DND-41 (cell line): ENCODE measurements at regions not wholly inside any gene's neighbourhood (a gene's known extent, or its start where the extent isn't known, plus 50 kb on each side); places are given as distances from the start of the nearest gene placed in this dataset.

Experiments
- ATAC-seq: fragments of 200-7000 bp; cut with Tn5 transposase; 3 replicates; pipeline ENCODE4 v1.9.1; 2021; ENCODE audit warnings: low read depth; ENCODE audit not compliant: insufficient read depth
- DNase-seq: peaks from one replicate; pipeline ENCODE4 v3.0.0-alpha.2; 2020
- H2AFZ ChIP-seq: 2 replicates; pipeline ENCODE4 v1.6.0; 2012; ENCODE audit warnings: low read depth, low read length
- H3K27ac ChIP-seq: 2 replicates; pipeline ENCODE4 v1.5.1; 2012; ENCODE audit warnings: low read length, inconsistent platforms
- H3K27me3 ChIP-seq: fragments of 200-600 bp; sonication (generic); 2 replicates; pipeline ENCODE4 v1.6.0; 2012; ENCODE audit warnings: low read length, mild to moderate bottlenecking, inconsistent platforms; ENCODE audit not compliant: insufficient read depth, poor library complexity
- H3K36me3 ChIP-seq: 2 replicates; pipeline ENCODE4 v1.5.1; 2012; ENCODE audit warnings: low read length, inconsistent platforms; ENCODE audit not compliant: insufficient read depth
- H3K4me1 ChIP-seq: 2 replicates; pipeline ENCODE4 v1.5.1; 2012; ENCODE audit warnings: mild to moderate bottlenecking, low read length; ENCODE audit not compliant: insufficient read depth
- H3K4me2 ChIP-seq: 2 replicates; pipeline ENCODE4 v1.6.0; 2012; ENCODE audit warnings: mild to moderate bottlenecking, moderate library complexity, low read length, inconsistent platforms; ENCODE audit not compliant: insufficient read depth
- H3K4me3 ChIP-seq, 2 experiments: fragments of 200-600 bp in 1 of 2; shearing (Covaris generic) in 1 of 2; 2 replicates each; pipeline ENCODE4 v1.5.1; 2012 to 2016; ENCODE audit warnings: inconsistent platforms in 2 of 2, low read length in 2 of 2, mild to moderate bottlenecking in 2 of 2, low read depth in 1 of 2, moderate library complexity in 1 of 2
- H3K79me2 ChIP-seq: 2 replicates; pipeline ENCODE4 v1.6.0; 2012; ENCODE audit warnings: low read length, inconsistent platforms; ENCODE audit not compliant: insufficient read depth
- H3K9ac ChIP-seq: 2 replicates; pipeline ENCODE4 v1.6.0; 2012; ENCODE audit warnings: low read depth, mild to moderate bottlenecking, inconsistent platforms, low read length, moderate library complexity
- H3K9me3 ChIP-seq: 2 replicates; pipeline ENCODE4 v1.5.1; 2012; ENCODE audit warnings: low read length, moderate library complexity, mild to moderate bottlenecking, inconsistent platforms; ENCODE audit not compliant: insufficient read depth, severe bottlenecking
- H4K20me1 ChIP-seq: 2 replicates; pipeline ENCODE4 v1.6.0; 2012; ENCODE audit warnings: low read length; ENCODE audit not compliant: insufficient read depth
- EZH2 ChIP-seq: IDR thresholded peaks from 3 replicates; pipeline ENCODE4 v1.6.1; 2012; ENCODE audit warnings: borderline replicate concordance, low read depth, mild to moderate bottlenecking, moderate library complexity, low read length, inconsistent platforms; ENCODE audit not compliant: severe bottlenecking
- TF ChIP-seq, protein P1 (sequence below): IDR thresholded peaks from 2 replicates; pipeline ENCODE4 v1.5.1; 2012; ENCODE audit warnings: borderline replicate concordance, low read length, moderate library complexity, mild to moderate bottlenecking; ENCODE audit not compliant: poor library complexity, severe bottlenecking; ENCODE audit errors: extremely low read depth

DNA sequence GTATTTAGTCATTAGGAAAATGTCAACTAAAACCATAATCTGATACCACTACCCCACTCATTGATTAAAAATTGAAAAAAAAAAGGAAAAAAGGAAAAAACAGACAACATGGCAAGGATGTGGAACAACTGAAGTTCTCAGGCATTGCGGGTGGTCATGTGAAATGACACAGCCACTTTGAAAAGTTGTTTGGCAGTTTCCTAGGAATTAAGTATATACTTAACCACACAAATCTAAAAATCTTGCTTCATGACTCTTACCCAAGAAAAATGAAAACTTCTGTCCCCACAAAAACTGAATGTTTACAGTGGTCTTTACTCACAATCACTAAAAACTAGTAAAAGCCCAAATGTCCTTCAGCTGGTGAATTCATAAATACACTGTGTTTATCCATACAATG is 254.5 kb downstream of the AHR start:
- DNase-seq (no peak), ATAC-seq (no peak)
- Histone ChIP-seq H3K4me1 (no peaks in the 10 kb centered on the region), H4K20me1 (no peaks in the 10 kb centered on the region), H3K4me2 (no peak overlapping the region), H3K4me3 (no peak overlapping the region), H2AFZ (no peak overlapping the region), H3K36me3 (no peaks in the 10 kb centered on the region), H3K27me3 (no peaks in the 10 kb centered on the region), H3K27ac (no peak overlapping the region), H3K9ac (no peak overlapping the region), H3K9me3 (no peaks in the 10 kb centered on the region), H3K79me2 (no peaks in the 10 kb centered on the region)
- TF ChIP-seq, protein P1, sequence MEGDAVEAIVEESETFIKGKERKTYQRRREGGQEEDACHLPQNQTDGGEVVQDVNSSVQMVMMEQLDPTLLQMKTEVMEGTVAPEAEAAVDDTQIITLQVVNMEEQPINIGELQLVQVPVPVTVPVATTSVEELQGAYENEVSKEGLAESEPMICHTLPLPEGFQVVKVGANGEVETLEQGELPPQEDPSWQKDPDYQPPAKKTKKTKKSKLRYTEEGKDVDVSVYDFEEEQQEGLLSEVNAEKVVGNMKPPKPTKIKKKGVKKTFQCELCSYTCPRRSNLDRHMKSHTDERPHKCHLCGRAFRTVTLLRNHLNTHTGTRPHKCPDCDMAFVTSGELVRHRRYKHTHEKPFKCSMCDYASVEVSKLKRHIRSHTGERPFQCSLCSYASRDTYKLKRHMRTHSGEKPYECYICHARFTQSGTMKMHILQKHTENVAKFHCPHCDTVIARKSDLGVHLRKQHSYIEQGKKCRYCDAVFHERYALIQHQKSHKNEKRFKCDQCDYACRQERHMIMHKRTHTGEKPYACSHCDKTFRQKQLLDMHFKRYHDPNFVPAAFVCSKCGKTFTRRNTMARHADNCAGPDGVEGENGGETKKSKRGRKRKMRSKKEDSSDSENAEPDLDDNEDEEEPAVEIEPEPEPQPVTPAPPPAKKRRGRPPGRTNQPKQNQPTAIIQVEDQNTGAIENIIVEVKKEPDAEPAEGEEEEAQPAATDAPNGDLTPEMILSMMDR = no peak
- TF ChIP-seq EZH2 = no peak

- Histone ChIP-seq H3K36me3 (no peaks in the 10 kb centered on the region), H2AFZ (no peak overlapping the region), H3K9ac (no peak overlapping the region), H3K27ac (no peak overlapping the region), H3K4me2 (no peak overlapping the region), H3K79me2 (no peaks in the 10 kb centered on the region), H3K4me1 (no peaks in the 10 kb centered on the region), H3K9me3 (no peaks in the 10 kb centered on the region), H4K20me1 (no peaks in the 10 kb centered on the region), H3K4me3 (no peak overlapping the region), H3K27me3 (no peaks in the 10 kb centered on the region)
- no peak for ATAC-seq
- TF ChIP-seq, protein P1 = no peak
- no peak for TF ChIP-seq EZH2
- DNase-seq = no peak
Measured at GRCh38 chr7:17554341-17555015, 256.0 kb downstream of the AHR start.

- no peak overlapping the region for H3K4me2 ChIP-seq
- H3K79me2 ChIP-seq = no peaks in the 10 kb centered on the region
- no peaks in the 10 kb centered on the region for H3K27me3 ChIP-seq
- no peak overlapping the region for H3K27ac ChIP-seq
- DNase-seq = no peak
- no peak for ATAC-seq
- H3K4me1 ChIP-seq = no peaks in the 10 kb centered on the region
- H3K9ac ChIP-seq = no peak overlapping the region
- H3K9me3 ChIP-seq = no peaks in the 10 kb centered on the region
- H4K20me1 ChIP-seq = no peaks in the 10 kb centered on the region
- H3K36me3 ChIP-seq = no peaks in the 10 kb centered on the region
- TF ChIP-seq EZH2 = no peak
- TF ChIP-seq, protein P1 = no peak
- H2AFZ ChIP-seq = no peak overlapping the region
- no peak overlapping the region for H3K4me3 ChIP-seq
Measured at GRCh38 chr7:17556247-17556956, 257.9 kb downstream of the AHR start.
